GM18870 (cell line): ENCODE measurements at regions not wholly inside any gene's neighbourhood (a gene's known extent, or its start where the extent isn't known, plus 50 kb on each side); places are given as distances from the start of the nearest gene placed in this dataset.

ENCODE experiments used
- ATAC-seq: cut with Tn5 transposase; IDR thresholded peaks from one replicate; pipeline ENCODE4 v1.9.1; 2021; ENCODE audit warnings: moderate library complexity; ENCODE audit not compliant: unreplicated experiment

- ATAC-seq, result no peak
Measured at GRCh38 chr21:17903029-17903806, 84.1 kb upstream of the C21orf91 start.

DNA sequence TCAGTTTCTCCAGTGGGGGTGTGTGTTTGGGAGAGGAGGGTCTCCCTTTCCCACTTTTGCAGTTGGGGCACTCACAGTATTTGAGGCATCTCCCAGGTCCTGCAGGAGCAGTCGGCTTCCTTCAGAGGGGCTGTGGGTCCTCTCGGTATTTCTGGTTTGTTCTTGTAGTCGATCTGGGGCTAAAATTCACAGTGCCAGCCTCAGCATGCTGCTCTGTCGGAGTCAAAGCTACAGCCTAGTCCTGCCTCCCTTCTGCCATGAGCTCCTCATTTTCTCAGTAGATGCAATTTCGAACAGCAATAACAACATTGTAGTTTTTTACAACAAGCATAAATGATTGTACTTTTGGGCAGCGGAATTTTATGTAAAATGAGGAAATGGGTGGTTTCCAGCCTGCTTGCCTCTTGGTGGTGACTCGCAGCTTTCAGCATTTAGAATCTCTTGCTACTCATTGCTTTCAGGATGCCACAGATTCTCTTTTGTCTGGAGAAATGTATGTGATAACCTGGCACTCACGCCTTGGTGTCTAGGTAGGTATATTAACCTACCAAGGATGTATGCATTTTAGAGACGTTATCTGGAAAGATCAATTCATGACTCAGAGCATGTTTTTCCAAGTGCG lies 82.4 kb upstream of the C21orf91 start:
- no peak for ATAC-seq

DNA sequence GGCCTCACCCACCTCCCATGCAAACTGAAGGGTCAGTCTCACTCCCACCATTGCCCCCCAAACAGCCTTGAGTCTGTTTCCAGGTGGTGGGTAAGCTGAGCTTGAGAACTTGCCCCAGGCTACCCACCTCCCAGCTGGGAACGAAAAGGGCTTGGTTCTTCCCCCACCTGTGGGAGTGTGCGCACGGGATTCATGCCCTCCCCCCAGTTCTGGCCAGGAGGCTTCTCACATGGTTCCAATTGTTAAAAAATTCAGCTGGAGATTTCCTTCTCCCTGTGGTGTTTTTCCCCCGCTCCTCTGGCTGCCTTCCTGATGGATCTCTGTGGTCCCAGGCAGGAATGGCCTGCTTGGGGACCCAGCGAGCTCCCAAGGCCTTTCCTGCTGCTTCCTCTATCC lies 81.8 kb upstream of the C21orf91 start:
- no peak for ATAC-seq

GRCh38 chr21:17900281-17900989 lies 81.3 kb upstream of the C21orf91 start:
- ATAC-seq, result no peak

GRCh38 chr21:17889171-17889570 lies 70.0 kb upstream of the C21orf91 start:
- no peak for ATAC-seq

- no peak for ATAC-seq
Measured at GRCh38 chr21:17869115-17869514, 50.0 kb upstream of the C21orf91 start.
